HG02678 (cell line): ENCODE measurements at regions not wholly inside any gene's neighbourhood (a gene's known extent, or its start where the extent isn't known, plus 50 kb on each side); places are given as distances from the start of the nearest gene placed in this dataset.
"Not testable (repeated sequence)": the region's sequence is repeated elsewhere in the genome, so short reads cannot be mapped to it uniquely, and the experiment has no call there.

ENCODE experiments used
- ATAC-seq: cut with Tn5 transposase; IDR thresholded peaks from one replicate; pipeline ENCODE4 v1.9.1; 2021; ENCODE audit warnings: mild to moderate bottlenecking, moderate library complexity; ENCODE audit not compliant: unreplicated experiment

- ATAC-seq = not testable (repeated sequence)
These were observed 254.9 kb upstream of the GULP1 start for GRCh38 chr2:188036786-188037185.

- no peak for ATAC-seq
These were observed 252.4 kb upstream of the GULP1 start for GRCh38 chr2:188039307-188039706.

- no peak for ATAC-seq
These were observed 249.3 kb upstream of the GULP1 start for GRCh38 chr2:188042412-188042811.

GRCh38 chr2:188045016-188045415 lies 246.7 kb upstream of the GULP1 start:
- ATAC-seq = no peak

- no peak for ATAC-seq
These were observed 245.2 kb upstream of the GULP1 start for GRCh38 chr2:188046437-188046836.

- ATAC-seq = no peak
These were observed 243.9 kb upstream of the GULP1 start for GRCh38 chr2:188047735-188048134.

GRCh38 chr2:188050726-188051125 lies 240.9 kb upstream of the GULP1 start:
- ATAC-seq = no peak

GRCh38 chr2:188051706-188052105 lies 240.0 kb upstream of the GULP1 start:
- no peak for ATAC-seq

- no peak for ATAC-seq
These were observed 226.3 kb upstream of the GULP1 start for GRCh38 chr2:188065386-188065785.

- ATAC-seq = no peak
These were observed 223.6 kb upstream of the GULP1 start for GRCh38 chr2:188068093-188068492.

- ATAC-seq = peak; percentile 64
These were observed 215.3 kb upstream of the GULP1 start for GRCh38 chr2:188076149-188077056.

- no peak for ATAC-seq
These were observed 213.9 kb upstream of the GULP1 start for GRCh38 chr2:188077757-188078156.

GRCh38 chr2:188078534-188078933 lies 213.1 kb upstream of the GULP1 start:
- ATAC-seq = no peak

GRCh38 chr2:188079196-188079595 lies 212.5 kb upstream of the GULP1 start:
- no peak for ATAC-seq

- no peak for ATAC-seq
These were observed 206.3 kb upstream of the GULP1 start for GRCh38 chr2:188085421-188085820.

GRCh38 chr2:188089901-188090300 lies 201.8 kb upstream of the GULP1 start:
- ATAC-seq = no peak

- no peak for ATAC-seq
These were observed 200.5 kb upstream of the GULP1 start for GRCh38 chr2:188091220-188091619.

- no peak for ATAC-seq
These were observed 198.9 kb upstream of the GULP1 start for GRCh38 chr2:188092734-188093133.

- no peak for ATAC-seq
These were observed 194.8 kb upstream of the GULP1 start for GRCh38 chr2:188096910-188097309.

GRCh38 chr2:188102881-188103280 lies 188.8 kb upstream of the GULP1 start:
- ATAC-seq = no peak

- ATAC-seq = no peak
These were observed 177.7 kb upstream of the GULP1 start for GRCh38 chr2:188114014-188114413.

- no peak for ATAC-seq
These were observed 174.0 kb upstream of the GULP1 start for GRCh38 chr2:188117706-188118105.

- ATAC-seq = no peak
These were observed 173.2 kb upstream of the GULP1 start for GRCh38 chr2:188118431-188118830.
